HepG2 (cell line): ENCODE measurements at regions not wholly inside any gene's neighbourhood (a gene's known extent, or its start where the extent isn't known, plus 50 kb on each side); places are given as distances from the start of the nearest gene placed in this dataset.

Source experiments
- ATAC-seq: fragments of 200-7000 bp; cut with Tn5 transposase; 3 replicates; pipeline ENCODE4 v1.9.1; 2020; ENCODE audit warnings: mild to moderate bottlenecking, moderate library complexity
- BruUV-seq: library from RNA; stranded (reverse); fragments of 400-500 nt; replicated peaks from 2 replicates; lab custom pipeline; 2021; lab: Mats Ljungman, UMichigan
- CTCF ChIA-PET: fragments of 300-600 bp; formaldehyde crosslinking; extraction: SDS; loops from one replicate; lab custom pipeline; 2021; ENCODE audit warnings: low total read pairs, inconsistent platforms, low intra/inter-chr PET ratio; lab: Yijun Ruan, JAX
- POLR2A ChIA-PET: fragments of 350-600 bp; sonication (Branson Sonifier 250); formaldehyde crosslinking; loops from one replicate; lab custom pipeline; 2020; ENCODE audit warnings: antibody characterized with exemption, inconsistent platforms; lab: Yijun Ruan, JAX
- DNase-seq: peaks from one replicate; pipeline ENCODE4 v3.0.0-alpha.2; 2015; ENCODE audit warnings: low spot score
- FAIRE-seq: peaks from 3 replicates; lab custom pipeline; 2011; peaks lifted over from hg19 to GRCh38; lab: Jason Lieb, UNC
- H2AFZ ChIP-seq: one replicate; pipeline ENCODE4 v1.6.1; 2011; ENCODE audit warnings: low read length, inconsistent platforms
- H3K27ac ChIP-seq: fragments of 300-600 bp; 3 replicates; pipeline ENCODE4 v1.8.0; 2011; ENCODE audit warnings: mixed run types, mild to moderate bottlenecking, mixed read lengths, low read length, inconsistent platforms; ENCODE audit not compliant: insufficient read depth; ENCODE audit errors: extremely low read length
- H3K27me3 ChIP-seq, 2 experiments: fragments of 200-600 bp in 1 of 2; 2 replicates in 1 of 2; 3 replicates in 1 of 2; pipeline versions ENCODE4 v1.6.0 to v1.8.0; 2011; ENCODE audit warnings: low read length in 2 of 2, mild to moderate bottlenecking in 2 of 2, moderate library complexity in 2 of 2, inconsistent platforms in 1 of 2; ENCODE audit not compliant: insufficient read depth in 2 of 2, control insufficient read depth in 1 of 2
- H3K36me3 ChIP-seq, 2 experiments: fragments of 200-600 bp in 1 of 2; replicated peaks in 1 of 2; 2 replicates in 1 of 2; 3 replicates in 1 of 2; pipeline versions ENCODE4 v1.5.1 to v1.8.0; 2011; ENCODE audit warnings: low read length in 2 of 2, inconsistent platforms in 1 of 2; ENCODE audit not compliant: insufficient read depth in 2 of 2, control insufficient read depth in 1 of 2
- H3K4me1 ChIP-seq: 2 replicates; pipeline ENCODE4 v1.5.1; 2012; ENCODE audit warnings: low read length, inconsistent platforms; ENCODE audit not compliant: insufficient read depth
- H3K4me2 ChIP-seq: 2 replicates; pipeline ENCODE4 v1.6.0; 2011; ENCODE audit warnings: low read depth, low read length, inconsistent platforms
- H3K4me3 ChIP-seq, 3 experiments: fragments of 200-600 bp in 1 of 3; sonication (generic), shearing (Covaris generic) in 1 of 3; replicated peaks in 1 of 3; 2 replicates each; pipeline ENCODE4 v1.5.1; 2011 to 2016; ENCODE audit warnings: low read length in 3 of 3, inconsistent platforms in 2 of 3, low read depth in 2 of 3, mild to moderate bottlenecking in 2 of 3, control low read depth in 1 of 3, mixed read lengths in 1 of 3; ENCODE audit not compliant: insufficient read depth in 1 of 3
- H3K79me2 ChIP-seq: one replicate; pipeline ENCODE4 v1.6.1; 2011; ENCODE audit warnings: low read length, inconsistent platforms; ENCODE audit not compliant: insufficient read depth
- H3K9ac ChIP-seq: 2 replicates; pipeline ENCODE4 v1.6.0; 2011; ENCODE audit warnings: mild to moderate bottlenecking, low read depth, low read length, inconsistent platforms; ENCODE audit not compliant: insufficient read depth
- H3K9me3 ChIP-seq: 2 replicates; pipeline ENCODE4 v1.5.1; 2012; ENCODE audit warnings: mild to moderate bottlenecking, low read length
- H4K20me1 ChIP-seq: 2 replicates; pipeline ENCODE4 v1.6.0; 2011; ENCODE audit warnings: inconsistent platforms, mild to moderate bottlenecking, low read length, moderate library complexity; ENCODE audit not compliant: insufficient read depth
- ARNTL ChIP-seq: sonication (generic); formaldehyde crosslinking; IDR thresholded peaks from 2 replicates; pipeline ENCODE4 v1.4.0; 2020; ENCODE audit warnings: mild to moderate bottlenecking, missing genetic modification reagents
- GTF3A ChIP-seq: sonication (generic); formaldehyde crosslinking; conservative IDR thresholded peaks from 2 replicates; pipeline ENCODE4 v1.4.0; 2020; ENCODE audit warnings: mild to moderate bottlenecking, missing genetic modification reagents
- ISL2 ChIP-seq: sonication (generic); formaldehyde crosslinking; IDR thresholded peaks from 2 replicates; pipeline ENCODE4 v1.5.0; 2020; ENCODE audit warnings: missing genetic modification reagents
- NR1H2 ChIP-seq: sonication (generic); formaldehyde crosslinking; IDR thresholded peaks from 2 replicates; pipeline ENCODE4 v1.8.1; 2022; ENCODE audit warnings: low read depth, missing genetic modification reagents, borderline replicate concordance
- RAD51 ChIP-seq: fragments of 450-650 bp; IDR thresholded peaks from 2 replicates; pipeline ENCODE4 v1.6.1; 2016; ENCODE audit warnings: borderline replicate concordance
- RCOR2 ChIP-seq: IDR thresholded peaks from 2 replicates; pipeline ENCODE4 v1.6.1; 2016; ENCODE audit warnings: missing biosample characterization, missing genetic modification reagents
- ZNF136 ChIP-seq: sonication (generic); formaldehyde crosslinking; IDR thresholded peaks from 2 replicates; pipeline ENCODE4 v1.8.1; 2022; ENCODE audit warnings: low read depth, mild to moderate bottlenecking, moderate library complexity, missing genetic modification reagents
- ZNF180 ChIP-seq: sonication (generic); formaldehyde crosslinking; IDR thresholded peaks from 2 replicates; pipeline ENCODE4 v1.4.0; 2020; ENCODE audit warnings: low read depth, missing genetic modification reagents, borderline replicate concordance
- ZNF24 ChIP-seq: fragments of 450-650 bp; IDR thresholded peaks from 2 replicates; pipeline ENCODE4 v1.6.1; 2017; ENCODE audit warnings: antibody characterized with exemption, mild to moderate bottlenecking
- ZNF7 ChIP-seq: IDR thresholded peaks from 2 replicates; pipeline ENCODE4 v1.6.1; 2016; ENCODE audit warnings: missing biosample characterization, missing genetic modification reagents
- ZNF780A ChIP-seq: sonication (generic); formaldehyde crosslinking; IDR thresholded peaks from 2 replicates; pipeline ENCODE4 v1.8.0; 2022; ENCODE audit warnings: mild to moderate bottlenecking, missing genetic modification reagents, moderate library complexity
- in situ Hi-C: cut with HindIII; loops from 2 replicates; pipeline ENCODE4 v1.10.0; 2017; ENCODE audit warnings: low pct_unique_long_range_greater_than_20kb; ENCODE audit not compliant: extremely low pct_ligation_motif_present
- intact Hi-C: fragments of 100-400 bp; cut with micrococcal nuclease; formaldehyde crosslinking; loops from one replicate; pipeline ENCODE4 v1.10.0; 2022; ENCODE audit not compliant: unreplicated experiment
- TF ChIP-seq, protein P1 (sequence below): sonication (generic); formaldehyde crosslinking; IDR thresholded peaks from 2 replicates; pipeline ENCODE4 v1.5.0; 2020; ENCODE audit warnings: missing genetic modification reagents, mild to moderate bottlenecking, borderline replicate concordance
- TF ChIP-seq, protein P2 (sequence below): sonication (generic); formaldehyde crosslinking; IDR thresholded peaks from 2 replicates; pipeline ENCODE4 v1.4.0; 2020; ENCODE audit warnings: low read depth, missing genetic modification reagents

DNA sequence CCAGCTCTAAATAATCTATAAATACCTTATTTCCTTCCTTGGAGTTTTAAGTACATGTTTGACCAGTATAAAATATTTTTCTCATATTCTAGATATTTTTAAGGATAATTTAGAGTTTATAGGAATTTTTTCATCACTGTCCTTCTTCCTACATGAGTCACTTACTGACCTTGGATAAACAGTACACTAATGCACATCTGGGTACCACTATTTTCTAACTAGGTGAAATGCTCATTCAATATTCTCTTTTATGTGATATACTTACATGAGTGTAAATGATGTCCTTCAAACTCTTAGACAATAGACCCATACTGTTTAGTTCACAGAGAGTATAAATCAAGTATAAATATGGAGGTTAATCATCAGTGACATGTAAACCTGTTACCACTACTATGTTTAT is 1574.2 kb upstream of the ACVR2A start:
- no peaks in the 10 kb centered on the region for H3K9me3 ChIP-seq
- H3K79me2 ChIP-seq, result no peaks in the 10 kb centered on the region
- H3K27me3 ChIP-seq, result no peaks in the 10 kb centered on the region
- no peaks in the 10 kb centered on the region for H3K4me1 ChIP-seq
- intact Hi-C loops, result no loop called here
- H2AFZ ChIP-seq, result no peak overlapping the region
- no peak overlapping the region for H3K4me2 ChIP-seq
- no peaks in the 10 kb centered on the region for H3K36me3 ChIP-seq
- CTCF ChIA-PET, result no interaction called here
- DNase-seq, result no peak
- no peak for TF ChIP-seq ZNF136 (CRISPR knock-in tag)
- no peak for TF ChIP-seq RAD51
- TF ChIP-seq, protein P1, sequence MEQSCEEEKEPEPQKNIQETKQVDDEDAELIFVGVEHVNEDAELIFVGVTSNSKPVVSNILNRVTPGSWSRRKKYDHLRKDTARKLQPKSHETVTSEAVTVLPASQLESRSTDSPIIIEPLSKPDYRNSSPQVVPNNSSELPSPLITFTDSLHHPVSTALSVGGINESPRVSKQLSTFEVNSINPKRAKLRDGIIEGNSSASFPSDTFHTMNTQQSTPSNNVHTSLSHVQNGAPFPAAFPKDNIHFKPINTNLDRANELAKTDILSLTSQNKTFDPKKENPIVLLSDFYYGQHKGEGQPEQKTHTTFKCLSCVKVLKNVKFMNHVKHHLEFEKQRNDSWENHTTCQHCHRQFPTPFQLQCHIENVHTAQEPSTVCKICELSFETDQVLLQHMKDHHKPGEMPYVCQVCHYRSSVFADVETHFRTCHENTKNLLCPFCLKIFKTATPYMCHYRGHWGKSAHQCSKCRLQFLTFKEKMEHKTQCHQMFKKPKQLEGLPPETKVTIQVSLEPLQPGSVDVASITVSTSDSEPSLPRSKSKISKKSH (CRISPR knock-in tag), result no peak
- TF ChIP-seq ARNTL (CRISPR knock-in tag), result no peak
- no peak for TF ChIP-seq ZNF180
- no peak for TF ChIP-seq ZNF24
- TF ChIP-seq ISL2 (CRISPR knock-in tag), result no peak
- TF ChIP-seq NR1H2 (CRISPR knock-in tag), result no peak
- TF ChIP-seq GTF3A (CRISPR knock-in tag), result no peak
- no peak for TF ChIP-seq RCOR2 (CRISPR knock-in tag)
- TF ChIP-seq ZNF7 (CRISPR knock-in tag), result no peak
- TF ChIP-seq, protein P2, sequence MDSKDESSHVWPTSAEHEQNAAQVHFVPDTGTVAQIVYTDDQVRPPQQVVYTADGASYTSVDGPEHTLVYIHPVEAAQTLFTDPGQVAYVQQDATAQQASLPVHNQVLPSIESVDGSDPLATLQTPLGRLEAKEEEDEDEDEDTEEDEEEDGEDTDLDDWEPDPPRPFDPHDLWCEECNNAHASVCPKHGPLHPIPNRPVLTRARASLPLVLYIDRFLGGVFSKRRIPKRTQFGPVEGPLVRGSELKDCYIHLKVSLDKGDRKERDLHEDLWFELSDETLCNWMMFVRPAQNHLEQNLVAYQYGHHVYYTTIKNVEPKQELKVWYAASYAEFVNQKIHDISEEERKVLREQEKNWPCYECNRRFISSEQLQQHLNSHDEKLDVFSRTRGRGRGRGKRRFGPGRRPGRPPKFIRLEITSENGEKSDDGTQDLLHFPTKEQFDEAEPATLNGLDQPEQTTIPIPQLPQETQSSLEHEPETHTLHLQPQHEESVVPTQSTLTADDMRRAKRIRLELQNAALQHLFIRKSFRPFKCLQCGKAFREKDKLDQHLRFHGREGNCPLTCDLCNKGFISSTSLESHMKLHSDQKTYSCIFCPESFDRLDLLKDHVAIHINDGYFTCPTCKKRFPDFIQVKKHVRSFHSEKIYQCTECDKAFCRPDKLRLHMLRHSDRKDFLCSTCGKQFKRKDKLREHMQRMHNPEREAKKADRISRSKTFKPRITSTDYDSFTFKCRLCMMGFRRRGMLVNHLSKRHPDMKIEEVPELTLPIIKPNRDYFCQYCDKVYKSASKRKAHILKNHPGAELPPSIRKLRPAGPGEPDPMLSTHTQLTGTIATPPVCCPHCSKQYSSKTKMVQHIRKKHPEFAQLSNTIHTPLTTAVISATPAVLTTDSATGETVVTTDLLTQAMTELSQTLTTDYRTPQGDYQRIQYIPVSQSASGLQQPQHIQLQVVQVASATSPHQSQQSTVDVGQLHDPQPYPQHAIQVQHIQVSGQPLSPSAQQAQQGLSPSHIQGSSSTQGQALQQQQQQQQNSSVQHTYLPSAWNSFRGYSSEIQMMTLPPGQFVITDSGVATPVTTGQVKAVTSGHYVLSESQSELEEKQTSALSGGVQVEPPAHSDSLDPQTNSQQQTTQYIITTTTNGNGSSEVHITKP (CRISPR knock-in tag), result no peak
- no peak for TF ChIP-seq ZNF780A (CRISPR knock-in tag)
- TF ChIP-seq, all 625 proteins: peak for 0
- H3K4me3 ChIP-seq, result no peak overlapping the region
- POLR2A ChIA-PET, result no interaction called here
- H4K20me1 ChIP-seq, result no peaks in the 10 kb centered on the region
- in situ Hi-C loops, result no loop called here
- no peak overlapping the region for H3K27ac ChIP-seq
- ATAC-seq (no peak), FAIRE-seq (no peak)
- BruUV-seq, result no TSS peak
- no peak overlapping the region for H3K9ac ChIP-seq
